Mammary epithelial cell (primary cell): ENCODE measurements at regions not wholly inside any gene's neighbourhood (a gene's known extent, or its start where the extent isn't known, plus 50 kb on each side); places are given as distances from the start of the nearest gene placed in this dataset.

Experiments
- EZH2 ChIP-seq: IDR thresholded peaks from 2 replicates; pipeline ENCODE4 v1.6.1; 2012; ENCODE audit warnings: low read length, inconsistent platforms, borderline replicate concordance
- TF ChIP-seq, protein P1 (sequence below), 2 donors: IDR thresholded peaks in 1 of 2; conservative IDR thresholded peaks in 1 of 2; 2 replicates each; pipeline ENCODE4 v1.5.1; 2011 to 2012; ENCODE audit warnings: inconsistent platforms in 2 of 2, low read length in 2 of 2, mild to moderate bottlenecking in 2 of 2, control low read depth in 1 of 2, low read depth in 1 of 2; ENCODE audit not compliant: insufficient read depth in 1 of 2; ENCODE audit errors: extremely low read depth in 1 of 2

GRCh38 chr13:85197431-85197830 is 601.8 kb downstream of the SLITRK6 start:
- TF ChIP-seq, protein P1, sequence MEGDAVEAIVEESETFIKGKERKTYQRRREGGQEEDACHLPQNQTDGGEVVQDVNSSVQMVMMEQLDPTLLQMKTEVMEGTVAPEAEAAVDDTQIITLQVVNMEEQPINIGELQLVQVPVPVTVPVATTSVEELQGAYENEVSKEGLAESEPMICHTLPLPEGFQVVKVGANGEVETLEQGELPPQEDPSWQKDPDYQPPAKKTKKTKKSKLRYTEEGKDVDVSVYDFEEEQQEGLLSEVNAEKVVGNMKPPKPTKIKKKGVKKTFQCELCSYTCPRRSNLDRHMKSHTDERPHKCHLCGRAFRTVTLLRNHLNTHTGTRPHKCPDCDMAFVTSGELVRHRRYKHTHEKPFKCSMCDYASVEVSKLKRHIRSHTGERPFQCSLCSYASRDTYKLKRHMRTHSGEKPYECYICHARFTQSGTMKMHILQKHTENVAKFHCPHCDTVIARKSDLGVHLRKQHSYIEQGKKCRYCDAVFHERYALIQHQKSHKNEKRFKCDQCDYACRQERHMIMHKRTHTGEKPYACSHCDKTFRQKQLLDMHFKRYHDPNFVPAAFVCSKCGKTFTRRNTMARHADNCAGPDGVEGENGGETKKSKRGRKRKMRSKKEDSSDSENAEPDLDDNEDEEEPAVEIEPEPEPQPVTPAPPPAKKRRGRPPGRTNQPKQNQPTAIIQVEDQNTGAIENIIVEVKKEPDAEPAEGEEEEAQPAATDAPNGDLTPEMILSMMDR (conservative IDR thresholded peaks at IDR 0.05 in 1 of 2, IDR thresholded peaks at IDR 0.05 in 1 of 2; ENCODE audit: extremely low read depth in 1 of 2, insufficient read depth in 1 of 2, low read depth in 1 of 2, low read length in 2 of 2), result no peak
- TF ChIP-seq EZH2, result no peak
